Esophagus squamous epithelium (tissue), 4 donors: ENCODE measurements at regions not wholly inside any gene's neighbourhood (a gene's known extent, or its start where the extent isn't known, plus 50 kb on each side); places are given as distances from the start of the nearest gene placed in this dataset.

Experiments used
- POLR2A ChIP-seq, 4 donors: fragments of 450-650 bp; IDR thresholded peaks; one replicate each; pipeline ENCODE4 v1.6.1; 2017; ENCODE audit warnings: antibody characterized with exemption in 4 of 4, mild to moderate bottlenecking in 4 of 4, moderate library complexity in 3 of 4
- TF ChIP-seq, protein P1 (sequence below), 6 experiments: fragments of 450-650 bp in 4 of 6; fragments of 200-600 bp in 2 of 6; sonication (generic) in 2 of 6; IDR thresholded peaks; one replicate each; pipeline ENCODE4 v1.5.1; 2016 to 2019; ENCODE audit warnings: antibody characterized with exemption in 6 of 6, mild to moderate bottlenecking in 4 of 6, moderate library complexity in 4 of 6

- TF ChIP-seq, protein P1, sequence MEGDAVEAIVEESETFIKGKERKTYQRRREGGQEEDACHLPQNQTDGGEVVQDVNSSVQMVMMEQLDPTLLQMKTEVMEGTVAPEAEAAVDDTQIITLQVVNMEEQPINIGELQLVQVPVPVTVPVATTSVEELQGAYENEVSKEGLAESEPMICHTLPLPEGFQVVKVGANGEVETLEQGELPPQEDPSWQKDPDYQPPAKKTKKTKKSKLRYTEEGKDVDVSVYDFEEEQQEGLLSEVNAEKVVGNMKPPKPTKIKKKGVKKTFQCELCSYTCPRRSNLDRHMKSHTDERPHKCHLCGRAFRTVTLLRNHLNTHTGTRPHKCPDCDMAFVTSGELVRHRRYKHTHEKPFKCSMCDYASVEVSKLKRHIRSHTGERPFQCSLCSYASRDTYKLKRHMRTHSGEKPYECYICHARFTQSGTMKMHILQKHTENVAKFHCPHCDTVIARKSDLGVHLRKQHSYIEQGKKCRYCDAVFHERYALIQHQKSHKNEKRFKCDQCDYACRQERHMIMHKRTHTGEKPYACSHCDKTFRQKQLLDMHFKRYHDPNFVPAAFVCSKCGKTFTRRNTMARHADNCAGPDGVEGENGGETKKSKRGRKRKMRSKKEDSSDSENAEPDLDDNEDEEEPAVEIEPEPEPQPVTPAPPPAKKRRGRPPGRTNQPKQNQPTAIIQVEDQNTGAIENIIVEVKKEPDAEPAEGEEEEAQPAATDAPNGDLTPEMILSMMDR (IDR thresholded peaks at IDR 0.05), result no peak
- no peak for TF ChIP-seq POLR2A (IDR thresholded peaks at IDR 0.05)
Observed at GRCh38 chr2:187684174-187684573, 129.9 kb upstream of the TFPI start.
